GM21423 (cell line): ENCODE measurements at regions not wholly inside any gene's neighbourhood (a gene's known extent, or its start where the extent isn't known, plus 50 kb on each side); places are given as distances from the start of the nearest gene placed in this dataset.

ENCODE experiments used
- ATAC-seq: cut with Tn5 transposase; IDR thresholded peaks from one replicate; pipeline ENCODE4 v1.9.1; 2021; ENCODE audit warnings: mild to moderate bottlenecking, moderate library complexity; ENCODE audit not compliant: unreplicated experiment

DNA sequence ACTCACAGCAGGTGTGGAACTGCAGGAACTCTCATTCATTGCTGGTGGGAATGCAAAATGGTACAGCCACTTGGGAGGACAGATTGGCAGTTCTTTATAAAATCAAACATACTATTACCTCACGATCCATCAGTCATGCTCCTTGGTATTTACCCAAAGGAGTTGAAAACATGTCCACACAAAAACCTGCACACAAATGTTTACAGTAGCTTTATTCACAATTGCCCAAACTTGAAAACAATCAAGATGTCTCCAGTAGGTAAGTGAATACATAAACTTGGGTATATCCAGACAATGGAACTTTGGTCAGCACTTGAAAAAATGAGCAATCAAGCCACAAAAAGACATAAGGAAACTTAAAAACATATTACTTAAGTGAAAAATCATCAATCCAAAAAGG lies 215.5 kb downstream of the IRX1 start:
- ATAC-seq, result no peak

- ATAC-seq, result no peak
Measured at GRCh38 chr5:3818624-3819023, 223.0 kb downstream of the IRX1 start.

- ATAC-seq, result no peak
Measured at GRCh38 chr5:3825531-3826451, 230.2 kb downstream of the IRX1 start.

DNA sequence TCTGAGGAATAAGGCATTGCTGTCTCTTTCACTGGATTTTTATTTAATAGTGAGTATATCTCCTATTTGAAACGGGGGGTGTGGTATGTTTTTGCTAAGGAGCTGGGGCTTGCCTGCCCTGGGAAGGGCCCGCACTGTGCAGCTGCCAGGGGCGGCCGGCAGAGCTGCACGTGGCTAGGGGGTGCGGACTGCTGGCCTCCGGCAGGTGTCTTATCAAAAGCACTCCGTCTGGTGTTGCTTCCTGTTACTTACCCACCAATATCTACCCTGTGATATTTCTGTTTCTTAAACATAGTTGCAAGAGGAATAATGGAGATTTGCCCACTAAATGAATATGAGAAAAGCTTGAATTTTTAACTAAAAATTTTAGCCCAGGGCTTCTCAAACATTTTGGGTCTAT lies 232.0 kb downstream of the IRX1 start:
- ATAC-seq, result no peak

DNA sequence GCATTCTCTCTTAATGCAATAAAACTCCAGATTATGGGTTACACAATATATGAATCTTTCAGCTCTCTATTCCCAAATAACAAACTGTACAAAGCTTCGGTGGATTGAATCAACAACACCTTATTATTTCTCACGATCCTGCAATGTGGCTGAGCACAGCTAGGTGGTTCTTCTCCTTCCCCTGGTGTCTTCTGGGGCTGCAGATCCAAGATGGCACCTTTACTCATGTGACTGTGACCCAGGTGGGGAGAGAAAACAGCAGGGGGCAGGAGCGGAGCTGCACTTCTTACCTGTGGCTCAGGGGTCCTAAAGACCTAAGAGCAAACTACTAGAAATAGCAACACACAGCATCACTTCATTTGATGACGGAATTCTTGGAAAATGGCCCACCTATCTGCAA lies 233.1 kb downstream of the IRX1 start:
- no peak for ATAC-seq

- no peak for ATAC-seq
Measured at GRCh38 chr5:3833566-3833965, 237.9 kb downstream of the IRX1 start.

GRCh38 chr5:3835811-3836210 lies 240.2 kb downstream of the IRX1 start:
- ATAC-seq, result no peak

GRCh38 chr5:3836528-3836927 lies 240.9 kb downstream of the IRX1 start:
- ATAC-seq, result no peak

DNA sequence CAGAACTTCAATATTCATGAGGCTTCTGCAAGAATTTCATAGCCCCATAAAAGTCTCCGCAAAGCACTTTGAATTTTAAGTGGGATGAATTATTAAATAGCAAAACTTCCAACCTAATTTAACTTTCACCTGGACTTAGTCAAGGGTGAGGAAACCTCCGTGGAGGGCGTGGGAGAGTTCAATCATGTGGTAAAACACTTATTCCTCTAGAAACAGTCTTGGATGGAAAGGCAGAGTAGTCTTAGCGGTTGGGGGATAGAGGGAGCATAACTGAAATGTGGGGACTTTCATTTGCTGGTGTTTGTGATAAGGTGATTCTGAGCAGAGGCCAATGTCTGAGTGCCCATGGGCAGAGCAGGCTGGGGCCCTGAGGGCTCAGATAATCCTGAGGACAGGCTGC lies 241.9 kb downstream of the IRX1 start:
- ATAC-seq, result no peak

DNA sequence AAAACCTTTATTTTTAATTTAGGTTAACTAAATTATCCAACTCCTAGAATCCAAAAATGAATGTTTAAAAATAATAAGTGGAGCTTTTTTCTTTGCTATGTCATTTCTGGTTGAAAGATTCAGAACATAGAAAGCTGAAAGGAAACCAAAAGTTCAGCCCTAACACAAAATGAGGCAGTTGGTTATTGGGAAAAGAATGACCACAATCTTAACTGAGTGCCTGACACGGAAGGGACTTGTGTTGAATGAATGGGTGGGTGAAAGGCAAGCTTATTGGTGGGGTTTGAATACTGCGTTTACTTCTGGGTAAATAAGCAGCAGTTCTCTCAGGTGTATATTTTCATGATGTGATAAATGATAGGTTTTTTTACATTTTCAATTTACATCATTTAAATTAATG lies 243.5 kb downstream of the IRX1 start:
- ATAC-seq, result no peak

DNA sequence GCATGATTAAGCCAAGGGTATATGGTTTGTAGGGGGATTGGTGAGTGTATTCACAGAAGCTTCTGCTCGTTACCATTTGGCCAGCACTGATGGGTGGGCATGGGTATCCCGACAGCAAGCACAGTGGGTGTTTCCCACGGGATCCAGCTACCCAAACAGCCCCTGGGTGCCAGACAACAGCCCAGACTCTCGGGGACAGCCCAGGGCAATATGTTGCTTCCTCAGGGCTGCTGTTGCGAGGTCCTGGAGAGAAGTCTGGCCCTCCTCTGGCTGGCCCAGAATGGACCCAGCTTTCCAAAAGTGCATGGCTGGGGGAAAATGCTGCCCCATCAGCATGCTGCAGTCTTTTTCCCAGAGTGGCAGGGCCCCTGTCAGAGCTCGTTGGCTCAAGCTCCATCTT lies 247.0 kb downstream of the IRX1 start:
- ATAC-seq, result no peak

DNA sequence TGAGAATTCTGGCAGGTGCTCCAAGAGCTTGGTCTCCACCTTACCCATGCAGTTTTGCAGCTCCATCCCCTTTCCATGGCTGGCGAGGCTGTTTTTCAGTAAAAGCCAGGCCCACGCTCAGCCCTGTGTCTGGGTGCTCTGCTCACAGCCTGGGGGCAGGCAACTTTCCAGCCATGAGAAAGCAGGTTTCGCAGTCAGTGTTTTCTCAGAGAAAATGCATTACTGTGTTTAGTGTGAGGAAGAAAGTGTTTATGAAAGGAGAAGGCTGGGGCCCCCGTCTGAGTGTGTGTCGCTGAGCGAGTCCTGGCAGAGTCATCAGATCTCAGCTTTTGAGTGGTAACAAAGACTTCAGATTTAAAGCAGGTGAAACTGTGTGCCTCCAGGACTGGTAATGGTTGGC lies 248.1 kb downstream of the IRX1 start:
- ATAC-seq, result no peak

DNA sequence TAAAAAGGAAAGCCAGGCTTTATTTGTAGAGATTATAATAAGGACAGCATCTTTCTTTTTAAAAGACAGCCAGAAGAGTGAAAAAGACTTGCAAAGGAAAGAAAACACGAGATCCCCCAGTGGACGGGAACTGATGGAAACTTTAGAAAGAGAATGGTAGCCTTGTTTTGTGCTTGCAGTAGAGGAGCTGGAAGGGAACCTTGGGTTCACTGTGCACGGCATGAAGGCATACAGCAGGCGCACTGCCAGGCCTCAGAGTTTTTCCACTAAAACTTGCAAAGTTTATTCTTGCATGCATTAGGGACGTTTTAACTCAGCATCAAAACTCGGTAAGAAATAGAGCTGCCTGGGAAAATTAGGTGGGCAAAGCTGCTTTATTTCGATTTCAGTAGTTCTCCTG lies 248.6 kb downstream of the IRX1 start:
- ATAC-seq, result no peak

- ATAC-seq, result no peak
Measured at GRCh38 chr5:3845230-3845629, 249.6 kb downstream of the IRX1 start.

GRCh38 chr5:3852161-3852916 lies 256.7 kb downstream of the IRX1 start:
- ATAC-seq, result no peak

GRCh38 chr5:3853362-3853761 lies 257.7 kb downstream of the IRX1 start:
- no peak for ATAC-seq

DNA sequence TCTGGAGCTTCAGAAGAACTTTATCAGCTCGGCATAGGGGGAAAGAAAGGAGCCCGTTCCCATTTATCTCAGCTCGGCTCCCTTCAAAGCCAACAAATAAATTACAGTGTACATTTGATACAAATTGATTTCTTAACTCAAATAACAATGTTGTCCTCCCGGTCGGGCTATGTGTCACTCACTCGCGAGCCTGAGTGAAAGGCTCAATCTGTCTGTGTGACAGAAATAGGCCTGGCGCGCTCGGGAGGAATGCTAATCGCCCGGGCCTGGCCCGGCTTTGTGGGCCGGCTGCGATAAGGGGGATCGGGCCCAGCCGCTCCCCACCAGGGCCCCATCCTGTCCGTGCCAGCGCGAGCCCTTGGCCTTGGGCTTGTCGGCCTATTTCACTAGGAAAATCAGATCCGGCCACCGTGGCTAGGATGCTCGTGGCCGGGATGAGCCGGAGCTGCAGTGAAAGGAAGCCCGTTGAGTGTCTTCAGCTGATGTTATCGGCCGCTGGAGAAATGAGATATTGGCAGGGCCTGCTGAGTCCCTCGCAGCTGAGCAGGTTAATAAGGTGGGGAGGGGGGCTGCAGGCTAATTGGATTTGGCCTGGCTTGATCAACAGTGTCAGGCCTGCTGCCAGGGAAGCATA lies 258.7 kb downstream of the IRX1 start:
- ATAC-seq, result no peak

DNA sequence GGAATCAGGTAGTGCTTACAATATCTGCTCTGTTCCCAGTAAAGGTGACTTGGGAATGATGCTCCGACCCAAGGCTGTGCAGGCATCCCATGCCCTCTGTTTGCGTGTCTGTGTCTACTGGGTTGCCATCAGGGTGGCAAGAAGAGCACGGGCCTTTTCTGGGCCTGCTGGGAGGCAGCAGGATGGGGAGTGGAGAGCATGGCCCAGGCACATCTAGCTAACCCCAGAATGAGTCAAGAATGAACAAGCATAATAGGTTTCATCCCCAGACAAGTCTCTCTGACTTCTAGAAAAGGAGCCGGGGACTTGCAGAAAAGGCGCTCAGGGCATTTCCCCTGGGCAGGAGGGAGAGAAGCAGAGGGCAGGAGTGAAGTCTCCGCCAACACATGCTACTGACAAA lies 260.4 kb downstream of the IRX1 start:
- ATAC-seq, result no peak

- ATAC-seq, result no peak
Measured at GRCh38 chr5:3858524-3858923, 262.9 kb downstream of the IRX1 start.

GRCh38 chr5:3862906-3863305 lies 267.3 kb downstream of the IRX1 start:
- ATAC-seq, result no peak

- no peak for ATAC-seq
Measured at GRCh38 chr5:3875144-3875543, 279.5 kb downstream of the IRX1 start.

DNA sequence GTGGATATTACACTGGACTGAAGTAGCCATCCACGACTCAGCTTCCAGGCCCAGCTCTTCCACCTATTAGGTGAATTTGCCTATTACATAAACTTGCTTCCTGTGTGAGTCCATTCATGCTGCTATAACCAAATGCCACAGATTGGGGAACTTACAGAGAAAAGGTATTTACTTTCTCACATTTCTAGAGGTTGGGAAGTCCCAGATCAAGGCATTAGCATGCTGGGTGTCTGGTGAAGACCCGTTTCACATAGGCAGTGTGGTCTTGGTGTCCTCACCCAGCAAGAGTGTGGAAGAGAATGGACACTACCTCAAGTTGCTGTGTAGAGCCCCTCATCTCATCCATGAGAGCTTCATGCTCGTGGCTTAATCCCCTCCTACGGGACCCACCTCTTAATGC lies 282.6 kb downstream of the IRX1 start:
- ATAC-seq, result no peak
